Mucosa of descending colon (tissue), 3 donors: ENCODE measurements at regions not wholly inside any gene's neighbourhood (a gene's known extent, or its start where the extent isn't known, plus 50 kb on each side); places are given as distances from the start of the nearest gene placed in this dataset.

Experiments used
- ATAC-seq: fragments of 200-7000 bp; cut with Tn5 transposase; one replicate; pipeline ENCODE4 v1.9.1; 2020; ENCODE audit warnings: mild to moderate bottlenecking, moderate library complexity
- DNase-seq, 3 donors: peaks; one replicate each; pipeline ENCODE4 v3.0.0-alpha.2; 2020
- H3K36me3 ChIP-seq: fragments of 200-600 bp; one replicate; pipeline ENCODE4 v1.8.0; 2021; ENCODE audit warnings: low read depth, mild to moderate bottlenecking
- H3K4me1 ChIP-seq: fragments of 200-600 bp; one replicate; pipeline ENCODE4 v1.8.0; 2021; ENCODE audit warnings: low read depth, mild to moderate bottlenecking
- H3K4me3 ChIP-seq: fragments of 200-600 bp; one replicate; pipeline ENCODE4 v1.8.0; 2021; ENCODE audit warnings: mild to moderate bottlenecking
- H3K9me3 ChIP-seq: fragments of 200-600 bp; one replicate; pipeline ENCODE4 v1.8.0; 2021; ENCODE audit warnings: mild to moderate bottlenecking
- CTCF ChIP-seq: fragments of 200-600 bp; IDR thresholded peaks from one replicate; pipeline ENCODE4 v1.8.0; 2022; ENCODE audit warnings: antibody characterized with exemption, mild to moderate bottlenecking
- intact Hi-C, 2 donors: fragments of 100-400 bp; cut with DNase I in 1 of 2; cut with micrococcal nuclease in 1 of 2; formaldehyde crosslinking; loops; one replicate each; pipeline versions ENCODE4 v1.11.0 to v1.11.1; 2022; cut with DNase I, micrococcal nuclease
- donor health status: DM: no; HTN: no; CAD: no; lungs with moderate emphysema.
- donor health status: DM: no; HTN: no; CAD: no.
- donor health status: DM: no; HTN: yes; CAD: no.

GRCh38 chr16:51357839-51358238, 206.8 kb upstream of the SALL1 start:
- Histone ChIP-seq H3K4me3 (no peak overlapping the region), H3K4me1 (no peaks in the 10 kb centered on the region), H3K36me3 (no peaks in the 10 kb centered on the region), H3K9me3 (no peaks in the 10 kb centered on the region)
- no peak for TF ChIP-seq CTCF
- ATAC-seq (no peak), DNase-seq (no peak)
- intact Hi-C loops, result no loop called here

- Histone ChIP-seq H3K4me3 (no peak overlapping the region), H3K9me3 (no peaks in the 10 kb centered on the region), H3K36me3 (no peaks in the 10 kb centered on the region), H3K4me1 (no peaks in the 10 kb centered on the region)
- TF ChIP-seq CTCF, result no peak
- intact Hi-C loops, result no loop called here
- DNase-seq (no peak), ATAC-seq (no peak)
Observed at GRCh38 chr16:51355875-51356274, 204.8 kb upstream of the SALL1 start.

- Histone ChIP-seq H3K4me1 (no peaks in the 10 kb centered on the region), H3K36me3 (no peaks in the 10 kb centered on the region), H3K4me3 (no peak overlapping the region), H3K9me3 (no peaks in the 10 kb centered on the region)
- TF ChIP-seq CTCF, result no peak
- ATAC-seq (no peak), DNase-seq (no peak)
- intact Hi-C loops, result no loop called here
Observed at GRCh38 chr16:51355195-51355594, 204.1 kb upstream of the SALL1 start.

GRCh38 chr16:51353055-51353454, 202.0 kb upstream of the SALL1 start:
- Histone ChIP-seq H3K4me1 (no peaks in the 10 kb centered on the region), H3K4me3 (no peak overlapping the region), H3K36me3 (no peaks in the 10 kb centered on the region), H3K9me3 (no peaks in the 10 kb centered on the region)
- ATAC-seq (no peak), DNase-seq (no peak)
- intact Hi-C loops, result no loop called here
- TF ChIP-seq CTCF, result no peak

- TF ChIP-seq CTCF, result no peak
- intact Hi-C loops, result no loop called here
- Histone ChIP-seq H3K9me3 (no peaks in the 10 kb centered on the region), H3K4me3 (no peak overlapping the region), H3K36me3 (no peaks in the 10 kb centered on the region), H3K4me1 (no peaks in the 10 kb centered on the region)
- DNase-seq, result no peak
- no peak for ATAC-seq
Observed at GRCh38 chr16:51349626-51350025, 198.6 kb upstream of the SALL1 start.

- intact Hi-C loops, result no loop called here
- H3K4me3 ChIP-seq, result no peak overlapping the region
- H3K36me3 ChIP-seq, result no peaks in the 10 kb centered on the region
- DNase-seq, result no peak
- H3K4me1 ChIP-seq, result no peaks in the 10 kb centered on the region
- H3K9me3 ChIP-seq, result no peaks in the 10 kb centered on the region
- no peak for TF ChIP-seq CTCF
- no peak for ATAC-seq
Observed at GRCh38 chr16:51343411-51343810, 192.3 kb upstream of the SALL1 start.
